Endothelial cell of umbilical vein (primary cell): ENCODE measurements at regions not wholly inside any gene's neighbourhood (a gene's known extent, or its start where the extent isn't known, plus 50 kb on each side); places are given as distances from the start of the nearest gene placed in this dataset.

Source experiments
- EZH2 ChIP-seq: IDR thresholded peaks from 2 replicates; pipeline ENCODE4 v1.6.1; 2012; ENCODE audit warnings: borderline replicate concordance, low read depth, mild to moderate bottlenecking, moderate library complexity, low read length, inconsistent platforms; ENCODE audit not compliant: severe bottlenecking
- POLR2A ChIP-seq: IDR thresholded peaks from 2 replicates; pipeline ENCODE4 v1.6.1; 2012; ENCODE audit warnings: low read depth, mild to moderate bottlenecking, control low read depth, low read length
- TF ChIP-seq, protein P1 (sequence below), 2 donors: IDR thresholded peaks; 1 replicate in 1 of 2; 2 replicates in 1 of 2; pipeline ENCODE4 v1.5.1; 2011; ENCODE audit warnings: low read length in 2 of 2, mild to moderate bottlenecking in 2 of 2, moderate library complexity in 2 of 2, control low read depth in 1 of 2, inconsistent platforms in 1 of 2, low read depth in 1 of 2; ENCODE audit not compliant: insufficient read depth in 1 of 2; ENCODE audit errors: extremely low read depth in 1 of 2

GRCh38 chr13:59587971-59588716 lies 575.6 kb downstream of the DIAPH3 start:
- TF ChIP-seq, protein P1, sequence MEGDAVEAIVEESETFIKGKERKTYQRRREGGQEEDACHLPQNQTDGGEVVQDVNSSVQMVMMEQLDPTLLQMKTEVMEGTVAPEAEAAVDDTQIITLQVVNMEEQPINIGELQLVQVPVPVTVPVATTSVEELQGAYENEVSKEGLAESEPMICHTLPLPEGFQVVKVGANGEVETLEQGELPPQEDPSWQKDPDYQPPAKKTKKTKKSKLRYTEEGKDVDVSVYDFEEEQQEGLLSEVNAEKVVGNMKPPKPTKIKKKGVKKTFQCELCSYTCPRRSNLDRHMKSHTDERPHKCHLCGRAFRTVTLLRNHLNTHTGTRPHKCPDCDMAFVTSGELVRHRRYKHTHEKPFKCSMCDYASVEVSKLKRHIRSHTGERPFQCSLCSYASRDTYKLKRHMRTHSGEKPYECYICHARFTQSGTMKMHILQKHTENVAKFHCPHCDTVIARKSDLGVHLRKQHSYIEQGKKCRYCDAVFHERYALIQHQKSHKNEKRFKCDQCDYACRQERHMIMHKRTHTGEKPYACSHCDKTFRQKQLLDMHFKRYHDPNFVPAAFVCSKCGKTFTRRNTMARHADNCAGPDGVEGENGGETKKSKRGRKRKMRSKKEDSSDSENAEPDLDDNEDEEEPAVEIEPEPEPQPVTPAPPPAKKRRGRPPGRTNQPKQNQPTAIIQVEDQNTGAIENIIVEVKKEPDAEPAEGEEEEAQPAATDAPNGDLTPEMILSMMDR (IDR thresholded peaks at IDR 0.05; ENCODE audit: extremely low read depth in 1 of 2, insufficient read depth in 1 of 2, low read depth in 1 of 2, low read length in 2 of 2) = no peak
- TF ChIP-seq POLR2A = no peak
- TF ChIP-seq EZH2 = no peak
